Calu3 (cell line): ENCODE measurements at regions not wholly inside any gene's neighbourhood (a gene's known extent, or its start where the extent isn't known, plus 50 kb on each side); places are given as distances from the start of the nearest gene placed in this dataset.

Experiments used
- BruUV-seq: library from RNA; stranded (reverse); fragments of 400-500 nt; replicated peaks from 2 replicates; lab custom pipeline; 2021; lab: Mats Ljungman, UMichigan
- CTCF ChIA-PET: fragments of 300-600 bp; sonication (Branson Sonifier 250); formaldehyde crosslinking; loops from one replicate; lab custom pipeline; 2022; ENCODE audit warnings: antibody characterized with exemption; lab: Charles Lee
- DNase-seq: peaks from one replicate; pipeline ENCODE4 v3.0.0; 2022
- H3K27ac Mint-ChIP-seq: one replicate; pipeline ENCODE4 v1.8.0; 2022; ENCODE audit warnings: mixed read lengths; ENCODE audit not compliant: unreplicated experiment
- H3K27me3 Mint-ChIP-seq: one replicate; pipeline ENCODE4 v1.8.0; 2022; ENCODE audit warnings: mixed read lengths; ENCODE audit not compliant: unreplicated experiment
- H3K36me3 Mint-ChIP-seq: one replicate; pipeline ENCODE4 v1.8.0; 2022; ENCODE audit warnings: mild to moderate bottlenecking, moderate library complexity, mixed read lengths; ENCODE audit not compliant: insufficient read depth, unreplicated experiment
- H3K4me1 Mint-ChIP-seq: one replicate; pipeline ENCODE4 v1.8.0; 2022; ENCODE audit warnings: mild to moderate bottlenecking, low read depth, mixed read lengths; ENCODE audit not compliant: unreplicated experiment
- H3K4me3 Mint-ChIP-seq: one replicate; pipeline ENCODE4 v1.8.0; 2022; ENCODE audit warnings: mild to moderate bottlenecking, low read depth, moderate library complexity, mixed read lengths; ENCODE audit not compliant: unreplicated experiment
- H3K9me3 Mint-ChIP-seq: one replicate; pipeline ENCODE4 v1.8.0; 2022; ENCODE audit warnings: low read depth, mixed read lengths; ENCODE audit not compliant: unreplicated experiment
- CTCF ChIP-seq: fragments of 200-600 bp; IDR thresholded peaks from one replicate; pipeline ENCODE4 v1.8.0; 2022; ENCODE audit warnings: antibody characterized with exemption; ENCODE audit not compliant: unreplicated experiment
- intact Hi-C: fragments of 100-400 bp; cut with micrococcal nuclease; formaldehyde crosslinking; loops from one replicate; pipeline ENCODE4 v1.10.0; 2022; ENCODE audit not compliant: unreplicated experiment

- no TSS peak for BruUV-seq
Observed at GRCh38 chr2:84165256-84165655, 293.8 kb downstream of the SUCLG1 start.

GRCh38 chr2:84160453-84160852 is 298.6 kb downstream of the SUCLG1 start:
- Mint-ChIP-seq H3K4me1 (no peaks in the 10 kb centered on the region), H3K4me3 (no peak overlapping the region), H3K36me3 (no peaks in the 10 kb centered on the region), H3K27me3 (no peaks in the 10 kb centered on the region), H3K9me3 (peaks cover 12% of the 10 kb centered on the region), H3K27ac (no peak overlapping the region)
- BruUV-seq: no TSS peak
- intact Hi-C loops: no loop called here
- DNase-seq: no peak
- no peak for TF ChIP-seq CTCF
- CTCF ChIA-PET: no interaction called here

More at GRCh38 chr2:84165256-84165655, 293.8 kb downstream of the SUCLG1 start:
- CTCF ChIA-PET: no interaction called here
- intact Hi-C loops: no loop called here
- Mint-ChIP-seq H3K27ac (no peak overlapping the region), H3K4me3 (no peak overlapping the region), H3K4me1 (no peaks in the 10 kb centered on the region), H3K9me3 (peaks cover 15% of the 10 kb centered on the region), H3K27me3 (no peaks in the 10 kb centered on the region), H3K36me3 (no peaks in the 10 kb centered on the region)
- no peak for DNase-seq
- no peak for TF ChIP-seq CTCF

- Mint-ChIP-seq H3K36me3 (no peaks in the 10 kb centered on the region), H3K4me3 (no peak overlapping the region), H3K27ac (no peak overlapping the region), H3K4me1 (no peaks in the 10 kb centered on the region), H3K9me3 (peaks cover 12% of the 10 kb centered on the region), H3K27me3 (no peaks in the 10 kb centered on the region)
- TF ChIP-seq CTCF: no peak
- intact Hi-C loops: no loop called here
- DNase-seq: no peak
- no TSS peak for BruUV-seq
- CTCF ChIA-PET: no interaction called here
Observed at GRCh38 chr2:84158605-84159004, 300.5 kb downstream of the SUCLG1 start.

GRCh38 chr2:84152462-84152861 is 306.6 kb downstream of the SUCLG1 start:
- H3K27ac Mint-ChIP-seq: no peak overlapping the region
- no peak for TF ChIP-seq CTCF
- intact Hi-C loops: no loop called here
- H3K9me3 Mint-ChIP-seq: no peaks in the 10 kb centered on the region
- H3K36me3 Mint-ChIP-seq: no peaks in the 10 kb centered on the region
- H3K4me1 Mint-ChIP-seq: no peaks in the 10 kb centered on the region
- DNase-seq: no peak
- H3K4me3 Mint-ChIP-seq: no peak overlapping the region
- BruUV-seq: no TSS peak
- no peaks in the 10 kb centered on the region for H3K27me3 Mint-ChIP-seq
- CTCF ChIA-PET: no interaction called here
